ENCODE measurements at regions not wholly inside any gene's neighbourhood (a gene's known extent, or its start where the extent isn't known, plus 50 kb on each side); places are given as distances from the start of the nearest gene placed in this dataset.

DNA sequence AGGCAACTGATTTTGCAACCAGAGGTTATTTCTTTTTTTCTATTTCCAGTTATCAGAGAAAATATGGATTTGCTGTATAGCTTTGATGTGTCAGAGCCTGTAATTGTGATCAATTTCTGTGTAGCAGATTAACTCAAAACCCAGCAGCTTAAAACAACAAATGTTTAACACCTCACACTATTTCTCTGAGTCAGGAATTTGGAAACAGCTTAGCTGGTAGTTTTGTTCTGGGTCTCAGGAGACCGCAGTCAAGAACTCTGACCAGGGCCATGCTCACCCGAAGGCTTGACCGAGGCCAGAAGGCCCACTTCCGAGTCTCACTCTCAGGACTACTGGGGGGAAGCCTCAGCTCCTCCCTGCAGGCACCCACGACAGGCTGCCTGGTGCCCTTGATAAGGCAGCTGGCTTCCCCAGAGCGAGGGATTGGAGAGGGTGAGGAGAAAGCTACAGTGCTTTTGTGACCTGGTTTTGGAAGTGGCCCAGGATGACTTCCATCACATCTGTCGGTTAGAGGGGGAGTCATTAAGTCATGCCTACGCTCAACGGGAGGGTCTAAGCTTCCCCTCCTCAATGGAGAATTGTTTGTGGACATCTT lies 105.7 kb upstream of the SHH start:
- Histone ChIP-seq H4K20me1 (ENCODE audit: insufficient read depth) (no peaks in the 10 kb centered on the region), H3K79me2 (replicated peaks; ENCODE audit: insufficient read depth, low read length) (no peaks in the 10 kb centered on the region), H3K27ac (ENCODE audit: low read length) (no peak overlapping the region), H3K9ac (ENCODE audit: low read length) (no peak overlapping the region), H3K4me2 (ENCODE audit: low read length) (no peak overlapping the region), H3K9me2 (ENCODE audit: insufficient read depth, low read length) (no peaks in the 10 kb centered on the region), H3K4me3 (ENCODE audit: low read length) (no peak overlapping the region), H3F3A (ENCODE audit: insufficient read depth, low read length, poor library complexity, severe bottlenecking) (no peaks in the 10 kb centered on the region), H2AFZ (ENCODE audit: low read depth, low read length) (no peak overlapping the region), H3K27me3 (ENCODE audit: insufficient read depth, low read depth, low read length) (no peaks in the 10 kb centered on the region), H3K36me3 (ENCODE audit: insufficient read depth, low read length) (no peaks in the 10 kb centered on the region), H3K9me3 (ENCODE audit: low read length) (no peaks in the 10 kb centered on the region)
- TF ChIP-seq SMC3 (conservative IDR thresholded peaks at IDR 0.05; ENCODE audit: poor library complexity) = no peak
- TF ChIP-seq, protein P1, sequence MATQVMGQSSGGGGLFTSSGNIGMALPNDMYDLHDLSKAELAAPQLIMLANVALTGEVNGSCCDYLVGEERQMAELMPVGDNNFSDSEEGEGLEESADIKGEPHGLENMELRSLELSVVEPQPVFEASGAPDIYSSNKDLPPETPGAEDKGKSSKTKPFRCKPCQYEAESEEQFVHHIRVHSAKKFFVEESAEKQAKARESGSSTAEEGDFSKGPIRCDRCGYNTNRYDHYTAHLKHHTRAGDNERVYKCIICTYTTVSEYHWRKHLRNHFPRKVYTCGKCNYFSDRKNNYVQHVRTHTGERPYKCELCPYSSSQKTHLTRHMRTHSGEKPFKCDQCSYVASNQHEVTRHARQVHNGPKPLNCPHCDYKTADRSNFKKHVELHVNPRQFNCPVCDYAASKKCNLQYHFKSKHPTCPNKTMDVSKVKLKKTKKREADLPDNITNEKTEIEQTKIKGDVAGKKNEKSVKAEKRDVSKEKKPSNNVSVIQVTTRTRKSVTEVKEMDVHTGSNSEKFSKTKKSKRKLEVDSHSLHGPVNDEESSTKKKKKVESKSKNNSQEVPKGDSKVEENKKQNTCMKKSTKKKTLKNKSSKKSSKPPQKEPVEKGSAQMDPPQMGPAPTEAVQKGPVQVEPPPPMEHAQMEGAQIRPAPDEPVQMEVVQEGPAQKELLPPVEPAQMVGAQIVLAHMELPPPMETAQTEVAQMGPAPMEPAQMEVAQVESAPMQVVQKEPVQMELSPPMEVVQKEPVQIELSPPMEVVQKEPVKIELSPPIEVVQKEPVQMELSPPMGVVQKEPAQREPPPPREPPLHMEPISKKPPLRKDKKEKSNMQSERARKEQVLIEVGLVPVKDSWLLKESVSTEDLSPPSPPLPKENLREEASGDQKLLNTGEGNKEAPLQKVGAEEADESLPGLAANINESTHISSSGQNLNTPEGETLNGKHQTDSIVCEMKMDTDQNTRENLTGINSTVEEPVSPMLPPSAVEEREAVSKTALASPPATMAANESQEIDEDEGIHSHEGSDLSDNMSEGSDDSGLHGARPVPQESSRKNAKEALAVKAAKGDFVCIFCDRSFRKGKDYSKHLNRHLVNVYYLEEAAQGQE (IDR thresholded peaks at IDR 0.05; ENCODE audit: borderline replicate concordance) = no peak
- no peak for TF ChIP-seq RAD21 (conservative IDR thresholded peaks at IDR 0.05)
- no peak for TF ChIP-seq TAF1 (IDR thresholded peaks at IDR 0.05; ENCODE audit: low read depth)
- no peak for TF ChIP-seq EZH2 (IDR thresholded peaks at IDR 0.05; ENCODE audit: borderline replicate concordance, insufficient read depth, low read length, poor library complexity, severe bottlenecking)
- TF ChIP-seq POLR2AphosphoS5 (IDR thresholded peaks at IDR 0.05) = no peak
- no peak for TF ChIP-seq MXI1 (conservative IDR thresholded peaks at IDR 0.05; ENCODE audit: poor library complexity, severe bottlenecking)
- TF ChIP-seq, protein P2, sequence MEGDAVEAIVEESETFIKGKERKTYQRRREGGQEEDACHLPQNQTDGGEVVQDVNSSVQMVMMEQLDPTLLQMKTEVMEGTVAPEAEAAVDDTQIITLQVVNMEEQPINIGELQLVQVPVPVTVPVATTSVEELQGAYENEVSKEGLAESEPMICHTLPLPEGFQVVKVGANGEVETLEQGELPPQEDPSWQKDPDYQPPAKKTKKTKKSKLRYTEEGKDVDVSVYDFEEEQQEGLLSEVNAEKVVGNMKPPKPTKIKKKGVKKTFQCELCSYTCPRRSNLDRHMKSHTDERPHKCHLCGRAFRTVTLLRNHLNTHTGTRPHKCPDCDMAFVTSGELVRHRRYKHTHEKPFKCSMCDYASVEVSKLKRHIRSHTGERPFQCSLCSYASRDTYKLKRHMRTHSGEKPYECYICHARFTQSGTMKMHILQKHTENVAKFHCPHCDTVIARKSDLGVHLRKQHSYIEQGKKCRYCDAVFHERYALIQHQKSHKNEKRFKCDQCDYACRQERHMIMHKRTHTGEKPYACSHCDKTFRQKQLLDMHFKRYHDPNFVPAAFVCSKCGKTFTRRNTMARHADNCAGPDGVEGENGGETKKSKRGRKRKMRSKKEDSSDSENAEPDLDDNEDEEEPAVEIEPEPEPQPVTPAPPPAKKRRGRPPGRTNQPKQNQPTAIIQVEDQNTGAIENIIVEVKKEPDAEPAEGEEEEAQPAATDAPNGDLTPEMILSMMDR (IDR thresholded peaks at IDR 0.05; ENCODE audit: poor library complexity, severe bottlenecking) = no peak
- TF ChIP-seq EP300 (conservative IDR thresholded peaks at IDR 0.05; ENCODE audit: poor library complexity, severe bottlenecking) = no peak

DNA sequence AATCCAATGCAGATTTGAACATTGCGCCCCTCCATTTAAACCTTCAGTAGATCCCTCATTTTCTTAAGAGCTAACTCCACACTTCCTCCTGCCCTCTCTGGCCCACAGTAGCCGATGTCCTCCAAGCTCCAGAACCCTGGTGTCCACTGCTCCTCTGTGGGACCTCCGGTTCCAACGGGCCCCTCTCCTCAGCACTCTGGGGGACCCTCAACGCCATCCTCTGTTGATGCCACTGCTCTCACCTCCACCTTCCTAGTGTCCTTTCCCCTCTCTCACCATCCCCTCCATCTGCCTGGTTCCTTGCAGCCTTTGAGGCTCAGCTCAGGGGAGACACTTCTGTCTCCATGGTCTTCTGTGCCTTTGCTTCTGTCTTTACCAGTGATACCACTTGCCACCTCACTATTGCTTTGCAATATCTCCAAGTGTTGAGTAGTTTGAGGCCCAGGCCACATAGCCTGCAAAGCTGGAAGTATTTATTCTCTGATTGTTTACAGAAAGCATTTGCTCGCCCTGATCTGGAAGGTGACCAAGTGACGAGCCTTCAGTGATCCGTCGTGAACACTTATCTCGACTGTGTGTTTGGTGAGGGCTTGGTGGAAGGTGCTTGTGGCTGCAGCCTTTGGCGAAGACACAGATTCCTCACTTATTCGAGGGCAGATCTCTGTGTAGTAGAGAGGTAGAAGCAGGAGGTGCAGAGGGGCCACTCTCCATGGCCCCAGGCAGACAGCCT lies 104.8 kb upstream of the SHH start:
- H3K9me2 ChIP-seq (ENCODE audit: insufficient read depth, low read length) = no peaks in the 10 kb centered on the region
- TF ChIP-seq, protein P2 (IDR thresholded peaks at IDR 0.05; ENCODE audit: poor library complexity, severe bottlenecking) = no peak
- TF ChIP-seq POLR2AphosphoS5 (IDR thresholded peaks at IDR 0.05) (no peak), TAF1 (IDR thresholded peaks at IDR 0.05; ENCODE audit: low read depth) (no peak), MXI1 (conservative IDR thresholded peaks at IDR 0.05; ENCODE audit: poor library complexity, severe bottlenecking) (no peak)

More for the DNA sequence above, 104.8 kb upstream of the SHH start:
- no peak overlapping the region for H3K4me2 ChIP-seq (ENCODE audit: low read length)
- no peak overlapping the region for H3K4me3 ChIP-seq (ENCODE audit: low read length)
- H3K27me3 ChIP-seq (ENCODE audit: insufficient read depth, low read depth, low read length) = no peaks in the 10 kb centered on the region
- no peak overlapping the region for H3K9ac ChIP-seq (ENCODE audit: low read length)
- H3K36me3 ChIP-seq (ENCODE audit: insufficient read depth, low read length) = no peaks in the 10 kb centered on the region
- H3K9me3 ChIP-seq (ENCODE audit: low read length) = no peaks in the 10 kb centered on the region
- no peak overlapping the region for H2AFZ ChIP-seq (ENCODE audit: low read depth, low read length)
- H3K79me2 ChIP-seq (replicated peaks; ENCODE audit: insufficient read depth, low read length) = no peaks in the 10 kb centered on the region
- H4K20me1 ChIP-seq (ENCODE audit: insufficient read depth) = no peaks in the 10 kb centered on the region
- no peaks in the 10 kb centered on the region for H3F3A ChIP-seq (ENCODE audit: insufficient read depth, low read length, poor library complexity, severe bottlenecking)
- H3K27ac ChIP-seq (ENCODE audit: low read length) = no peak overlapping the region

Measured in neural cell (in vitro differentiated cells).